H9 (cell line): ENCODE measurements at regions not wholly inside any gene's neighbourhood (a gene's known extent, or its start where the extent isn't known, plus 50 kb on each side); places are given as distances from the start of the nearest gene placed in this dataset.

ENCODE experiments used
- DNase-seq: peaks from one replicate; pipeline ENCODE4 v3.0.0-alpha.2; 2017
- H2AFZ ChIP-seq: one replicate; pipeline ENCODE4 v1.6.1; 2013; ENCODE audit warnings: mild to moderate bottlenecking, low read length, control low read depth, moderate library complexity
- H2AK5ac ChIP-seq: 2 replicates; pipeline ENCODE4 v1.6.1; 2013; ENCODE audit warnings: low read length, control low read depth, mixed read lengths; ENCODE audit not compliant: insufficient read length
- H2BK120ac ChIP-seq: one replicate; pipeline ENCODE4 v1.6.1; 2013; ENCODE audit warnings: low read depth, mild to moderate bottlenecking, low read length, control low read depth, inconsistent platforms; ENCODE audit not compliant: poor library complexity, severe bottlenecking
- H2BK12ac ChIP-seq: 2 replicates; pipeline ENCODE4 v1.6.1; 2013; ENCODE audit warnings: low read length, control low read depth, mixed read lengths, low read depth; ENCODE audit not compliant: insufficient read length
- H2BK15ac ChIP-seq: 2 replicates; pipeline ENCODE4 v1.6.1; 2013; ENCODE audit warnings: low read depth, low read length, control low read depth
- H2BK20ac ChIP-seq: one replicate; pipeline ENCODE4 v1.6.1; 2013; ENCODE audit warnings: low read depth, mild to moderate bottlenecking, low read length, control low read depth, inconsistent platforms; ENCODE audit not compliant: poor library complexity, severe bottlenecking
- H2BK5ac ChIP-seq: 2 replicates; pipeline ENCODE4 v1.6.1; 2013; ENCODE audit warnings: low read length, control low read depth, mixed read lengths; ENCODE audit not compliant: insufficient read length
- H3K14ac ChIP-seq: 2 replicates; pipeline ENCODE4 v1.6.1; 2013; ENCODE audit warnings: low read length, control low read depth; ENCODE audit not compliant: insufficient read depth
- H3K18ac ChIP-seq: 2 replicates; pipeline ENCODE4 v1.6.1; 2013; ENCODE audit warnings: low read depth, mild to moderate bottlenecking, mixed read lengths, low read length, control low read depth; ENCODE audit not compliant: insufficient read length
- H3K23ac ChIP-seq: 2 replicates; pipeline ENCODE4 v1.6.1; 2013; ENCODE audit warnings: low read length, control low read depth, mixed read lengths, low read depth; ENCODE audit not compliant: insufficient read length
- H3K23me2 ChIP-seq: 2 replicates; pipeline ENCODE4 v1.6.1; 2013; ENCODE audit warnings: low read depth, mild to moderate bottlenecking, mixed read lengths, low read length, control low read depth; ENCODE audit not compliant: insufficient read length, poor library complexity, severe bottlenecking
- H3K27ac ChIP-seq: 2 replicates; pipeline ENCODE4 v1.5.1; 2013; ENCODE audit warnings: low read length, control low read depth, mixed read lengths, low read depth; ENCODE audit not compliant: insufficient read length
- H3K27me3 ChIP-seq: 2 replicates; pipeline ENCODE4 v1.6.1; 2013; ENCODE audit warnings: low read length, control low read depth, inconsistent platforms; ENCODE audit not compliant: insufficient read depth
- H3K4ac ChIP-seq: 2 replicates; pipeline ENCODE4 v1.6.1; 2013; ENCODE audit warnings: low read depth, mild to moderate bottlenecking, control low read depth, inconsistent platforms, low read length, moderate library complexity
- H3K4me1 ChIP-seq: 2 replicates; pipeline ENCODE4 v1.6.1; 2013; ENCODE audit warnings: low read length, control low read depth, inconsistent platforms; ENCODE audit not compliant: insufficient read depth
- H3K4me2 ChIP-seq: 2 replicates; pipeline ENCODE4 v1.6.1; 2013; ENCODE audit warnings: low read length, control low read depth, mixed read lengths; ENCODE audit not compliant: insufficient read length, insufficient read depth
- H3K56ac ChIP-seq: 2 replicates; pipeline ENCODE4 v1.6.1; 2013; ENCODE audit warnings: low read depth, mild to moderate bottlenecking, mixed read lengths, low read length, control low read depth; ENCODE audit not compliant: insufficient read length
- H3K79me1 ChIP-seq: 2 replicates; pipeline ENCODE4 v1.6.1; 2013; ENCODE audit warnings: low read depth, mild to moderate bottlenecking, moderate library complexity, low read length, control low read depth, inconsistent platforms; ENCODE audit not compliant: insufficient read depth, poor library complexity, severe bottlenecking
- H3K79me2 ChIP-seq: 2 replicates; pipeline ENCODE4 v1.6.1; 2013; ENCODE audit warnings: low read length, control low read depth, inconsistent platforms; ENCODE audit not compliant: insufficient read depth
- H3K9ac ChIP-seq: 2 replicates; pipeline ENCODE4 v1.6.1; 2013; ENCODE audit warnings: low read length, control low read depth, mixed read lengths; ENCODE audit not compliant: insufficient read length; ENCODE audit errors: extremely low read depth
- H3K9me3 ChIP-seq: one replicate; pipeline ENCODE4 v1.6.1; 2013; ENCODE audit warnings: low read depth, low read length, inconsistent platforms; ENCODE audit not compliant: control insufficient read depth
- H3T11ph ChIP-seq: one replicate; pipeline ENCODE4 v1.6.1; 2013; ENCODE audit warnings: mild to moderate bottlenecking, low read length, control low read depth, inconsistent platforms
- H4K20me1 ChIP-seq: one replicate; pipeline ENCODE4 v1.6.1; 2013; ENCODE audit not compliant: control insufficient read depth, insufficient read length, insufficient read depth
- H4K5ac ChIP-seq: 2 replicates; pipeline ENCODE4 v1.6.1; 2013; ENCODE audit warnings: low read depth, mild to moderate bottlenecking, mixed read lengths, low read length, control low read depth; ENCODE audit not compliant: insufficient read length
- H4K8ac ChIP-seq: replicated peaks from 2 replicates; pipeline ENCODE4 v1.6.1; 2013; ENCODE audit warnings: low read length, control low read depth, mixed read lengths, low read depth; ENCODE audit not compliant: insufficient read length
- H4K91ac ChIP-seq: 2 replicates; pipeline ENCODE4 v1.6.1; 2013; ENCODE audit warnings: low read depth, mild to moderate bottlenecking, moderate library complexity, mixed read lengths, low read length, control low read depth; ENCODE audit not compliant: insufficient read length
- H3K27ac Mint-ChIP-seq, 3 experiments: 2 replicates in 2 of 3; 3 replicates in 1 of 3; pipeline ENCODE4 v1.8.0; 2020 to 2021; ENCODE audit warnings: mixed read lengths in 3 of 3, mild to moderate bottlenecking in 1 of 3, moderate library complexity in 1 of 3
- H3K27me3 Mint-ChIP-seq: 2 replicates; pipeline ENCODE4 v1.8.0; 2021; ENCODE audit warnings: low read depth, mild to moderate bottlenecking, moderate library complexity, mixed read lengths
- H3K36me3 Mint-ChIP-seq, 3 experiments: 2 replicates in 2 of 3; 3 replicates in 1 of 3; pipeline ENCODE4 v1.8.0; 2020 to 2021; ENCODE audit warnings: low read depth in 3 of 3, mixed read lengths in 3 of 3; ENCODE audit not compliant: insufficient read depth in 1 of 3
- H3K4me1 Mint-ChIP-seq, 2 experiments: 2 replicates each; pipeline ENCODE4 v1.8.0; 2020; ENCODE audit warnings: mixed read lengths in 2 of 2
- H3K4me3 Mint-ChIP-seq, 2 experiments: 2 replicates in 1 of 2; 3 replicates in 1 of 2; pipeline ENCODE4 v1.8.0; 2020 to 2021; ENCODE audit warnings: mild to moderate bottlenecking in 2 of 2, mixed read lengths in 2 of 2, moderate library complexity in 1 of 2
- H3K9me3 Mint-ChIP-seq, 2 experiments: 2 replicates in 1 of 2; 3 replicates in 1 of 2; pipeline ENCODE4 v1.8.0; 2020; ENCODE audit warnings: mild to moderate bottlenecking in 2 of 2, mixed read lengths in 2 of 2, moderate library complexity in 1 of 2
- CTCF ChIP-seq: fragments of 200-600 bp; sonication (generic); conservative IDR thresholded peaks from 3 replicates; pipeline ENCODE4 v1.8.0; 2021; ENCODE audit warnings: antibody characterized with exemption, mild to moderate bottlenecking

DNA sequence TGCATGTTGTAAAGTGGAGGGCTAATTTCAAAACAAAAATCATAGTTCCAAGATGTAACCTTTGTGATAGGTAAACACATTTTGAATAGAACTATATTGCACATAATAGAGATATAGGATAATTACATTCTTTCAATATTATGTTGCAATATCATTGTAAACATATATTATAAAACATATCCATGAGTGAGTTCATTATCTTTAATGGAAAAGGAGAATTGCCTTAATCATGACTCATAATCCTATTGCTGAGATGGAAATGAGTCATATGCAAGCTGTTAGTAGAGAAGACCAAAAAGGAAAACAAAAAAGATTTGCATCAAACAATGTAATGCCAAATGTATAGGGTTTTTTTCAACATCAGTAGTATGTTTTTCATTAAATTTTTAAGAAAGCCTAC is 73.7 kb upstream of the WDR44 start:
- Mint-ChIP-seq H3K27me3 (no peaks in the 10 kb centered on the region), H3K27ac (no peak overlapping the region), H3K9me3 (peaks cover under 1 to 47% of the 10 kb centered on the region in 2 experiments; a peak in 3 of 5 replicates), H3K36me3 (no peaks in the 10 kb centered on the region; a peak in 2 of 7 replicates), H3K4me3 (no peak overlapping the region), H3K4me1 (no peaks in the 10 kb centered on the region)
- H3K27ac ChIP-seq, result no peak overlapping the region
- no peak overlapping the region for H2BK15ac ChIP-seq
- H3K23me2 ChIP-seq, result no peaks in the 10 kb centered on the region
- no peak overlapping the region for H4K5ac ChIP-seq
- no peak overlapping the region for H2BK20ac ChIP-seq
- no peaks in the 10 kb centered on the region for H3K27me3 ChIP-seq
- H3K23ac ChIP-seq, result no peak overlapping the region
- no peak overlapping the region for H3K9ac ChIP-seq
- H3K4ac ChIP-seq, result no peak overlapping the region
- H3K56ac ChIP-seq, result no peak overlapping the region
- H3K79me1 ChIP-seq, result no peaks in the 10 kb centered on the region
- H2BK5ac ChIP-seq, result no peak overlapping the region
- H3T11ph ChIP-seq, result no peak overlapping the region
- H4K8ac ChIP-seq, result no peak overlapping the region
- no peak overlapping the region for H2BK120ac ChIP-seq
- H4K91ac ChIP-seq, result no peak overlapping the region
- H2AK5ac ChIP-seq, result no peak overlapping the region
- no peaks in the 10 kb centered on the region for H3K4me1 ChIP-seq
- no peak overlapping the region for H2AFZ ChIP-seq
- no peaks in the 10 kb centered on the region for H3K79me2 ChIP-seq
- no peak overlapping the region for H3K18ac ChIP-seq
- H3K4me2 ChIP-seq, result no peak overlapping the region
- H3K14ac ChIP-seq, result no peak overlapping the region
- DNase-seq, result no peak
- no peaks in the 10 kb centered on the region for H4K20me1 ChIP-seq
- no peaks in the 10 kb centered on the region for H3K9me3 ChIP-seq
- no peak for TF ChIP-seq CTCF
- no peak overlapping the region for H2BK12ac ChIP-seq
